PC-9 (cell line): ENCODE measurements at regions not wholly inside any gene's neighbourhood (a gene's known extent, or its start where the extent isn't known, plus 50 kb on each side); places are given as distances from the start of the nearest gene placed in this dataset.

Source experiments
- BruUV-seq: library from RNA; stranded (reverse); fragments of 400-500 nt; replicated peaks from 2 replicates; lab custom pipeline; 2021; lab: Mats Ljungman, UMichigan
- CTCF ChIA-PET: fragments of 300-600 bp; sonication (Branson Sonifier 250); formaldehyde crosslinking; loops from one replicate; lab custom pipeline; 2022; ENCODE audit warnings: antibody characterized with exemption; lab: Charles Lee
- POLR2A ChIA-PET: fragments of 300-600 bp; sonication (Branson Sonifier 250); formaldehyde crosslinking; loops from one replicate; lab custom pipeline; 2022; ENCODE audit warnings: antibody characterized with exemption; ENCODE audit not compliant: unreplicated experiment; lab: Charles Lee
- DNase-seq, 2 experiments: peaks; one replicate each; pipeline versions ENCODE4 v3.0.0 to v3.0.0-alpha.2; 2015 to 2022; ENCODE audit warnings: mixed read lengths in 1 of 2
- H2AFZ ChIP-seq: fragments of 200-600 bp; sonication (generic); 2 replicates; pipeline ENCODE4 v1.8.1; 2017; ENCODE audit warnings: antibody characterized with exemption
- H3F3A ChIP-seq: fragments of 200-600 bp; sonication (generic); 2 replicates; pipeline ENCODE4 v1.8.1; 2017; ENCODE audit warnings: antibody characterized with exemption, mild to moderate bottlenecking, low read depth; ENCODE audit not compliant: insufficient read depth
- H3K27ac ChIP-seq: fragments of 200-600 bp; sonication (generic); 2 replicates; pipeline ENCODE4 v1.6.1; 2016; ENCODE audit warnings: mixed run types
- H3K27me3 ChIP-seq: fragments of 200-600 bp; sonication (generic); 2 replicates; pipeline ENCODE4 v1.6.1; 2016; ENCODE audit warnings: low read depth, mixed run types; ENCODE audit not compliant: insufficient read depth
- H3K36me3 ChIP-seq: fragments of 200-600 bp; sonication (generic); 2 replicates; pipeline ENCODE4 v1.6.1; 2016; ENCODE audit warnings: low read depth, mixed run types
- H3K4me1 ChIP-seq: fragments of 200-600 bp; sonication (generic); replicated peaks from 2 replicates; pipeline ENCODE4 v1.6.1; 2016; ENCODE audit warnings: mixed run types; ENCODE audit not compliant: insufficient read depth
- H3K4me2 ChIP-seq: fragments of 200-600 bp; sonication (generic); 2 replicates; pipeline ENCODE4 v1.6.1; 2017; ENCODE audit warnings: mixed run types
- H3K4me3 ChIP-seq: fragments of 200-600 bp; sonication (generic); 2 replicates; pipeline ENCODE4 v1.6.1; 2016; ENCODE audit warnings: mixed run types
- H3K79me2 ChIP-seq: fragments of 200-600 bp; sonication (generic); 2 replicates; pipeline ENCODE4 v1.6.1; 2017; ENCODE audit warnings: low read depth, mixed run types
- H3K9me2 ChIP-seq: fragments of 200-600 bp; sonication (generic); 2 replicates; pipeline ENCODE4 v1.8.1; 2017; ENCODE audit warnings: mild to moderate bottlenecking; ENCODE audit not compliant: insufficient read depth
- H3K9me3 ChIP-seq: fragments of 200-600 bp; sonication (generic); 2 replicates; pipeline ENCODE4 v1.8.1; 2016; ENCODE audit warnings: low read depth; ENCODE audit not compliant: insufficient read depth
- H4K20me1 ChIP-seq: fragments of 200-600 bp; sonication (generic); 2 replicates; pipeline ENCODE4 v1.8.1; 2017; ENCODE audit not compliant: insufficient read depth
- CTCF ChIP-seq: fragments of 200-600 bp; sonication (generic); conservative IDR thresholded peaks from 2 replicates; pipeline ENCODE4 v1.6.1; 2017; ENCODE audit warnings: mixed run types, antibody characterized with exemption, mild to moderate bottlenecking, moderate library complexity
- EZH2 ChIP-seq: fragments of 200-600 bp; sonication (generic); IDR thresholded peaks from 2 replicates; pipeline ENCODE4 v1.8.0; 2017; ENCODE audit warnings: antibody characterized with exemption, low read depth
- intact Hi-C: fragments of 100-400 bp; cut with micrococcal nuclease; formaldehyde crosslinking; loops from one replicate; pipeline ENCODE4 v1.10.0; 2022; ENCODE audit not compliant: unreplicated experiment

DNA sequence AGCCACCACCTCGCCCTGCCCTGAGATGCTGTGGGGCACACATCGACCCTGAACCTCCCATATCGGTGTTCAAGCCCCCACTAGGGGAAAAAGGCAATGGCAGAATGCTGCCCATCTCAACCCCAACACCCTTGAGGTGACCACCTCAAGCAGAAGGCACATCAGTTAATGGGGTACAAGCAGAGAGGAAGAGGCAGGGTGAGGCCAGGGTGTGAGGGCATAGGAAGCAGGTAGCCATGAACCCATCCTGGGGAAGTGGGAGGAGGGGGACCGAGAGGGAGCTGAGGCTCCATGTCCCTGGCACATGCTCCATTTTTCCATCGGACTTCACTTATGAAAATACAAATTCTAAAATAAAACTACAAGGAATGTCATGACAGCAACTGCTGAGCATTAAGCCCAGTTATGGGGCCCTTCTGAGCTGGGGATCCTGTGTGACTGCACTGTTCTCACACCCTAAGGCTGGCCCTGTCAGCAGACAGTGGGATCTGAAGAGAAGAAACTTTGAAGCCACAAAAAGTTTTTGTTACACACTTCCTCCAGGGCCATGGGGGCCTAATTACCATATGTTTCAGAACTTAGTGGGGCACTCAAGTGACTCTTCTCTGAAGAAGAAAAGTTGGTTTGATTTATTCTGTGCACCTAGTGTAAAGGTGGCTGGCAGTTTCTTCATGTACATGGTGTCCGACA is 68.2 kb upstream of the FAM241A start:
- H3K9me2 ChIP-seq: no peaks in the 10 kb centered on the region
- ChIA-PET POLR2A (no interaction called here), CTCF (no interaction called here)
- no peak overlapping the region for H3K4me3 ChIP-seq
- no peaks in the 10 kb centered on the region for H4K20me1 ChIP-seq
- H3K79me2 ChIP-seq: no peaks in the 10 kb centered on the region
- peaks cover 4% of the 10 kb centered on the region for H3F3A ChIP-seq
- peaks cover 9% of the 10 kb centered on the region for H3K4me1 ChIP-seq
- H3K27me3 ChIP-seq: no peaks in the 10 kb centered on the region
- no peak for DNase-seq
- H3K4me2 ChIP-seq: no peak overlapping the region
- TF ChIP-seq CTCF (no peak), EZH2 (no peak)
- intact Hi-C loops: no loop called here
- H3K36me3 ChIP-seq: no peaks in the 10 kb centered on the region
- H2AFZ ChIP-seq: no peak overlapping the region
- H3K9me3 ChIP-seq: peaks cover 30% of the 10 kb centered on the region
- BruUV-seq: no TSS peak
- no peak overlapping the region for H3K27ac ChIP-seq

- no peaks in the 10 kb centered on the region for H3K79me2 ChIP-seq
- H3F3A ChIP-seq: peaks cover 11% of the 10 kb centered on the region
- intact Hi-C loops: no loop called here
- no peak for DNase-seq
- BruUV-seq: no TSS peak
- TF ChIP-seq EZH2: no peak
- TF ChIP-seq CTCF: no peak
- H3K4me1 ChIP-seq: peaks cover 16% of the 10 kb centered on the region
- H2AFZ ChIP-seq: no peak overlapping the region
- H3K9me3 ChIP-seq: peaks cover 23% of the 10 kb centered on the region
- H4K20me1 ChIP-seq: no peaks in the 10 kb centered on the region
- no peaks in the 10 kb centered on the region for H3K9me2 ChIP-seq
- no peak overlapping the region for H3K4me2 ChIP-seq
- H3K27ac ChIP-seq: no peak overlapping the region
- no peaks in the 10 kb centered on the region for H3K36me3 ChIP-seq
- no peak overlapping the region for H3K4me3 ChIP-seq
- ChIA-PET CTCF (no interaction called here), POLR2A (no interaction called here)
- H3K27me3 ChIP-seq: no peaks in the 10 kb centered on the region
Measured at GRCh38 chr4:112077743-112078142, 67.5 kb upstream of the FAM241A start.

DNA sequence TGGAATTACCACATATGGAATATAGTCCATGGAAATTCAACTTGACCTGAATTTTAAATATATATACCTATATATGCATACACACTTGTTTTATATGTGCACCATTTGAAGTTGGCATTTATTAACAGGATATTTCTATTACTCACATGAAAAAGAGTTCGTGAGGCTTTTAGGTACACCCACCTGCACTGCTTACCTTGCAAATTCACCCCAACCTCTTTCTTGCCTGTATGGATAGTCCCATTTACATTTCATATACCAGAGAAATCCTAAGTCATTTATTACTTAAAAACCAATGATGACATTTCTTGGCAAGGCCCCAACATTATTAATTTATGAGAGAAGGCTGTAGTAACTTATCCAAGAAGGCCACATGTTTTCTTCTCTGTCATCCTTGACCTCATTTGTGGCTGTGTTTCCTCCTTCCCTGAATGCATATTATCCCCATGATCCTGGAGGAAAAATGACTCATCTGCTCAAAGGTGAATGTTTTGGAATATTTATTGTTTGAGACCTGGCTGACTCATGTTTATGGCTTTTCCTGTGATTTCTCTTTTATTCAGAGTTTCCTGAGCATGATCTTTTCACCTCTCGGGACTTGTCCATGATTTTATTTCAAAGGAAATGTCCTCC is 62.2 kb upstream of the FAM241A start:
- POLR2A ChIA-PET: no interaction called here
- Histone ChIP-seq H3K4me2 (peak overlapping the region; percentile 69), H3K27me3 (no peaks in the 10 kb centered on the region), H3K79me2 (no peaks in the 10 kb centered on the region), H3F3A (peaks cover 35% of the 10 kb centered on the region), H3K36me3 (no peaks in the 10 kb centered on the region), H3K4me3 (peak overlapping the region; percentile 30; the same call in 1 of the 2 replicates), H3K9me2 (no peaks in the 10 kb centered on the region), H2AFZ (peak overlapping the region; percentile 35; the same call in 1 of the 2 replicates), H3K9me3 (peaks cover 11% of the 10 kb centered on the region; the same call in 1 of the 2 replicates), H3K4me1 (peaks cover 52% of the 10 kb centered on the region), H3K27ac (peak overlapping the region; percentile 97), H4K20me1 (no peaks in the 10 kb centered on the region)
- no TSS peak for BruUV-seq
- peak; percentile 27 to 98 for DNase-seq
- intact Hi-C loops: no loop called here
- no peak for TF ChIP-seq EZH2
- no peak for TF ChIP-seq CTCF
- CTCF ChIA-PET: no interaction called here
